ENCODE measurements at regions not wholly inside any gene's neighbourhood (a gene's known extent, or its start where the extent isn't known, plus 50 kb on each side); places are given as distances from the start of the nearest gene placed in this dataset.
A peak's percentile ranks its signal among the peaks of the same experiment; 100 is the strongest.

GRCh38 chr13:29909081-29909730 is 58.8 kb upstream of the UBL3 start:
- H3F3A ChIP-seq (replicated peaks; ENCODE audit: low read depth) = no peaks in the 10 kb centered on the region
- H3K4me2 ChIP-seq = no peak overlapping the region
- TF ChIP-seq CREB1 (CRISPR knock-in tag; IDR thresholded peaks at IDR 0.05; ENCODE audit: low read depth) = no peak
- TF ChIP-seq POLR2AphosphoS5 (IDR thresholded peaks at IDR 0.05; ENCODE audit: low read depth) = no peak
- no peak overlapping the region for H3K4me3 ChIP-seq
- ATAC-seq (no peak), DNase-seq (ENCODE audit: low spot score) (no peak)
- H3K27ac Mint-ChIP-seq = no peak overlapping the region
- H3K27ac ChIP-seq (ENCODE audit: low read depth) = no peak overlapping the region
- H3K79me2 ChIP-seq (replicated peaks; ENCODE audit: insufficient read depth) = no peaks in the 10 kb centered on the region
- H3K27me3 ChIP-seq (ENCODE audit: insufficient read depth) = no peaks in the 10 kb centered on the region
- H3K4me3 Mint-ChIP-seq = no peak overlapping the region
- no peaks in the 10 kb centered on the region for H3K36me3 ChIP-seq (ENCODE audit: insufficient read depth)
- no peaks in the 10 kb centered on the region for H4K20me1 ChIP-seq (replicated peaks; ENCODE audit: insufficient read depth)
- peaks cover 3% of the 10 kb centered on the region for H3K27me3 Mint-ChIP-seq (ENCODE audit: insufficient read depth, low read depth, poor library complexity)
- no peaks in the 10 kb centered on the region for H3K4me1 ChIP-seq (ENCODE audit: insufficient read depth)
- peaks cover 4% of the 10 kb centered on the region; the same call in 1 of the 2 replicates for H3K9me2 ChIP-seq (ENCODE audit: insufficient read depth)
- 0 out of 3 replicates have a peak, but pooled peaks cover 4% of the 10 kb centered on the region for H3K4me1 Mint-ChIP-seq
- H3K9me3 Mint-ChIP-seq = no peaks in the 10 kb centered on the region
- H2AFZ ChIP-seq = 0 out of 2 replicates have a peak overlapping the region, but pooled peaks have one; percentile 52
- H3K36me3 Mint-ChIP-seq (ENCODE audit: low read depth) = no peaks in the 10 kb centered on the region

GRCh38 chr13:29908416-29909080 is 58.1 kb upstream of the UBL3 start:
- no peak overlapping the region for H3K4me3 Mint-ChIP-seq
- no peaks in the 10 kb centered on the region for H3K9me3 Mint-ChIP-seq
- H3K4me1 Mint-ChIP-seq = peaks cover 9% of the 10 kb centered on the region; the same call in 2 of the 3 replicates
- Histone ChIP-seq H3K4me3 (no peak overlapping the region), H3K36me3 (ENCODE audit: insufficient read depth) (no peaks in the 10 kb centered on the region), H3K4me1 (ENCODE audit: insufficient read depth) (peaks cover 6% of the 10 kb centered on the region; the same call in 1 of the 2 replicates), H3K9me2 (ENCODE audit: insufficient read depth) (peaks cover 4% of the 10 kb centered on the region; the same call in 1 of the 2 replicates), H3K27ac (ENCODE audit: low read depth) (no peak overlapping the region), H3K4me2 (no peak overlapping the region), H4K20me1 (replicated peaks; ENCODE audit: insufficient read depth) (no peaks in the 10 kb centered on the region), H2AFZ (no peak overlapping the region), H3K79me2 (replicated peaks; ENCODE audit: insufficient read depth) (no peaks in the 10 kb centered on the region), H3K27me3 (ENCODE audit: insufficient read depth) (no peaks in the 10 kb centered on the region), H3F3A (replicated peaks; ENCODE audit: low read depth) (no peaks in the 10 kb centered on the region)
- no peaks in the 10 kb centered on the region for H3K36me3 Mint-ChIP-seq (ENCODE audit: low read depth)
- H3K27me3 Mint-ChIP-seq (ENCODE audit: insufficient read depth, low read depth, poor library complexity) = peaks cover 3% of the 10 kb centered on the region
- DNase-seq (ENCODE audit: low spot score) = no peak
- no peak for ATAC-seq
- H3K27ac Mint-ChIP-seq = no peak overlapping the region
- TF ChIP-seq STAT1 (IDR thresholded peaks at IDR 0.05; ENCODE audit: unreplicated experiment) (no peak), EZH2phosphoT487 (IDR thresholded peaks at IDR 0.05; ENCODE audit: unreplicated experiment) (no peak), NANOG (IDR thresholded peaks at IDR 0.05; ENCODE audit: borderline replicate concordance) (no peak), JUNB (IDR thresholded peaks at IDR 0.05; ENCODE audit: unreplicated experiment) (no peak), POLR2AphosphoS5 (IDR thresholded peaks at IDR 0.05; ENCODE audit: low read depth) (no peak), ZNF114 (CRISPR knock-in tag; IDR thresholded peaks at IDR 0.05) (no peak), CREB1 (CRISPR knock-in tag; IDR thresholded peaks at IDR 0.05; ENCODE audit: low read depth) (no peak), ETS1 (IDR thresholded peaks at IDR 0.05) (no peak), REST (IDR thresholded peaks at IDR 0.05; ENCODE audit: unreplicated experiment) (no peak), CTCF (conservative IDR thresholded peaks at IDR 0.05; ENCODE audit: low read depth in 2 of 2) (no peak), ZNF331 (CRISPR knock-in tag; IDR thresholded peaks at IDR 0.05; ENCODE audit: low read depth) (no peak), EZH2 (IDR thresholded peaks at IDR 0.05; ENCODE audit: low read depth, unreplicated experiment) (no peak)

Data from GM23338 (cell line).